GM12892 (cell line): ENCODE measurements at regions not wholly inside any gene's neighbourhood (a gene's known extent, or its start where the extent isn't known, plus 50 kb on each side); places are given as distances from the start of the nearest gene placed in this dataset.
"Not testable (repeated sequence)": the region's sequence is repeated elsewhere in the genome, so short reads cannot be mapped to it uniquely, and the experiment has no call there.

Experiments
- POLR2A ChIP-seq: IDR thresholded peaks from 2 replicates; pipeline ENCODE4 v1.6.1; 2011; ENCODE audit warnings: low read depth, low read length, control low read depth
- POLR2AphosphoS5 ChIP-seq: IDR thresholded peaks from 2 replicates; pipeline ENCODE4 v1.6.1; 2011; ENCODE audit warnings: low read depth, low read length, control low read depth

DNA sequence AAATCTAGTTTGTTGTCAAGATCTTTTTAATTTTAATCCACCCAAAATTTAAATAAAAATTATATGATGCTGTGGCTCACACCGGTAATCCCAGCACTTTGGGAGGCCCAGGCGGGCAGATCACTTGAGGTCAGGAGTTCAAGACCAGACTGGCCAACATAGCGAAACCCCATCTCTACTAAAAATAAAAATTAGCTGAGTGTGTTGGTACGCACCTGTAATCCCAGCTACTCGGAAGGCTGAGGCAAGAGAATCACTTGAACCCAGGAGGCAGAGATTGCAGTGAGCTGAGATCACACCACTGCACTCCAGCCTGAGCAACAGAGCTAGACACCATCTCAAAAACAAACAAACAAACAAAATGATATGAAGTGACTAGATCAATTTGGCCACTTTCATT, 253.0 kb upstream of the MGMT start:
- TF ChIP-seq POLR2AphosphoS5, POLR2A: not testable (repeated sequence)
